T-helper 1 cell treated with Interleukin-12 subunit alpha and Interleukin-12 subunit beta and Interleukin-4 antibody, amounts not matched to agents 30 μg/mL and 1 μg/mL, for 36 hours (primary cell): ENCODE measurements at regions not wholly inside any gene's neighbourhood (a gene's known extent, or its start where the extent isn't known, plus 50 kb on each side); places are given as distances from the start of the nearest gene placed in this dataset.

Experiments
- H3K27ac Mint-ChIP-seq: one replicate; pipeline ENCODE4 v1.8.0; 2021; ENCODE audit warnings: mild to moderate bottlenecking, mixed read lengths
- H3K27me3 Mint-ChIP-seq: one replicate; pipeline ENCODE4 v1.8.0; 2021; ENCODE audit warnings: low read depth, mixed read lengths
- H3K36me3 Mint-ChIP-seq: one replicate; pipeline ENCODE4 v1.8.0; 2021; ENCODE audit warnings: low read depth, mixed read lengths
- H3K4me1 Mint-ChIP-seq: one replicate; pipeline ENCODE4 v1.8.0; 2021; ENCODE audit warnings: low read depth, mixed read lengths
- H3K4me3 Mint-ChIP-seq: one replicate; pipeline ENCODE4 v1.8.0; 2021; ENCODE audit warnings: mild to moderate bottlenecking, moderate library complexity, mixed read lengths
- H3K9me3 Mint-ChIP-seq: one replicate; pipeline ENCODE4 v1.8.0; 2021; ENCODE audit warnings: mixed read lengths

- H3K9me3 Mint-ChIP-seq, result peaks cover 69% of the 10 kb centered on the region
- no peaks in the 10 kb centered on the region for H3K27me3 Mint-ChIP-seq
- H3K4me1 Mint-ChIP-seq, result no peaks in the 10 kb centered on the region
- no peak overlapping the region for H3K27ac Mint-ChIP-seq
- H3K4me3 Mint-ChIP-seq, result no peak overlapping the region
- peaks cover 7% of the 10 kb centered on the region for H3K36me3 Mint-ChIP-seq
Observed at GRCh38 chr7:57370066-57370738, 79.8 kb upstream of the ZNF716 start.

DNA sequence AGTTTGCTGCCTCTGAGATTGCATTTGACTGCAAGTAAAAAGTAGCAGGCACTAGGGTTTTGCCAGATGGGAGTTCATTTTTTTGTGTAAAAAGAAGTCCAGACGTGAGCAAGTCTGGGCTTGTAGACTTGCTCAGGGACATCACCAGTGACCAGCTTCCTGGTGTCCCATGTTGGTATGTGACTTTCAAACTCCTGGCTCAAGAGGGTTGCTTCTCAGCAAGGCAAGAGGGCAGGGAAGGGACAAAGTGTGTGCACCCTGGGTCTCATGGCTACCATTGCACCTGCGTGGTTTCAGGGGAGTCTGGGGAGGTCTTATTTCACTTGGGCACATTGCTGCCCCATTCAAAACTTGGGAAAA, 79.3 kb upstream of the ZNF716 start:
- H3K9me3 Mint-ChIP-seq, result peaks cover 74% of the 10 kb centered on the region
- H3K4me3 Mint-ChIP-seq, result no peak overlapping the region
- H3K4me1 Mint-ChIP-seq, result no peaks in the 10 kb centered on the region
- H3K27ac Mint-ChIP-seq, result no peak overlapping the region
- no peaks in the 10 kb centered on the region for H3K27me3 Mint-ChIP-seq
- peaks cover 7% of the 10 kb centered on the region for H3K36me3 Mint-ChIP-seq

- H3K27ac Mint-ChIP-seq, result no peak overlapping the region
- H3K9me3 Mint-ChIP-seq, result peaks cover 71% of the 10 kb centered on the region
- no peaks in the 10 kb centered on the region for H3K4me1 Mint-ChIP-seq
- H3K4me3 Mint-ChIP-seq, result no peak overlapping the region
- no peaks in the 10 kb centered on the region for H3K27me3 Mint-ChIP-seq
- H3K36me3 Mint-ChIP-seq, result peaks cover 5% of the 10 kb centered on the region
Observed at GRCh38 chr7:57375783-57376182, 74.2 kb upstream of the ZNF716 start.

DNA sequence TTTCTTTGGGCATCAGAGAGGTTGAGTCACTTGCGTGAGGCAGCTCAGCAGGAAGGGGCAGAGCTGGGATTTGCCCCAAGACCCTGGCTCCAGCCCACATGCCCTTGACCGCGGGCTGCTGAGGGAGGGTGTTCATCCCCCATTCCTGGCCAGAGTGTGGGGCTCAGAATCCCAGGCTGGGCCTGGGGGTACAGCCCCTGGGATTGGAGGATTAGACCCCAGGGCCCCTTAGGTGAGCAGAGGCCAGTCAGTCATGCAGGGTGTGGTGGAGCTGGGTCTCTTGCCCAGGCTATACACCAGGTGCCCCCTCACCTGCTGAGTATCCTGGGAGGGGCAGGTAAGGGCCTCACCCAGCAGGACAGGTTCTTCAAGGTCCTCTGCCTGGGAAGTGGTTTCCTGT, 68.4 kb upstream of the ZNF716 start:
- no peaks in the 10 kb centered on the region for H3K4me1 Mint-ChIP-seq
- no peaks in the 10 kb centered on the region for H3K27me3 Mint-ChIP-seq
- peaks cover 52% of the 10 kb centered on the region for H3K9me3 Mint-ChIP-seq
- H3K36me3 Mint-ChIP-seq, result no peaks in the 10 kb centered on the region
- H3K4me3 Mint-ChIP-seq, result no peak overlapping the region
- no peak overlapping the region for H3K27ac Mint-ChIP-seq

- Mint-ChIP-seq H3K27me3 (no peaks in the 10 kb centered on the region), H3K4me1 (no peaks in the 10 kb centered on the region), H3K4me3 (no peak overlapping the region), H3K9me3 (peaks cover 59% of the 10 kb centered on the region), H3K36me3 (no peaks in the 10 kb centered on the region), H3K27ac (no peak overlapping the region)
Observed at GRCh38 chr7:57384380-57384779, 65.6 kb upstream of the ZNF716 start.

GRCh38 chr7:57385668-57386067, 64.3 kb upstream of the ZNF716 start:
- Mint-ChIP-seq H3K4me3 (no peak overlapping the region), H3K4me1 (no peaks in the 10 kb centered on the region), H3K36me3 (no peaks in the 10 kb centered on the region), H3K9me3 (peaks cover 66% of the 10 kb centered on the region), H3K27ac (no peak overlapping the region), H3K27me3 (no peaks in the 10 kb centered on the region)

DNA sequence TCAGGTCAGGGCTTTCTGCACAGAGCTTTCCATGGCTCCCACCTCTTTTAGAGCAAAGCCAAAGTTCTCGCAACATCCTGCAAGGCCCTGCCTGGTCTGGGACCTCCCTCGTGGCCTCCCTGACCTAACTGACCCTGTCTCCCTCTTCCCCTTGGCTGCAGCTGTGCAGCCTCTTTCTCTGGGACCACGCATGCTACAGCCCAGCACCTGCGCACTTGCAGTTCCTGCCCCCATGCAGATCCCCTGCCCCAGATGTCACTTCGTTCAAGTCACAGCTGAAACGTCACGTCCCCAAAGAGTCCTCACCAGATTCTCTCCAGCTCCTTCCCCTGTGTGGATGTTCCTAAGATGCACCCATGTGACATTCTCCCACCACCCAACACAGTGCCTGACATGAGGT, 61.2 kb upstream of the ZNF716 start:
- peaks cover 56% of the 10 kb centered on the region for H3K9me3 Mint-ChIP-seq
- no peaks in the 10 kb centered on the region for H3K36me3 Mint-ChIP-seq
- H3K27me3 Mint-ChIP-seq, result no peaks in the 10 kb centered on the region
- H3K4me1 Mint-ChIP-seq, result no peaks in the 10 kb centered on the region
- no peak overlapping the region for H3K4me3 Mint-ChIP-seq
- H3K27ac Mint-ChIP-seq, result no peak overlapping the region

GRCh38 chr7:57398548-57398947, 51.4 kb upstream of the ZNF716 start:
- H3K4me1 Mint-ChIP-seq, result no peaks in the 10 kb centered on the region
- no peak overlapping the region for H3K27ac Mint-ChIP-seq
- H3K9me3 Mint-ChIP-seq, result peaks cover 41% of the 10 kb centered on the region
- no peaks in the 10 kb centered on the region for H3K36me3 Mint-ChIP-seq
- H3K4me3 Mint-ChIP-seq, result no peak overlapping the region
- no peaks in the 10 kb centered on the region for H3K27me3 Mint-ChIP-seq

- no peaks in the 10 kb centered on the region for H3K36me3 Mint-ChIP-seq
- H3K4me3 Mint-ChIP-seq, result no peak overlapping the region
- H3K27me3 Mint-ChIP-seq, result no peaks in the 10 kb centered on the region
- H3K27ac Mint-ChIP-seq, result no peak overlapping the region
- H3K9me3 Mint-ChIP-seq, result peaks cover 42% of the 10 kb centered on the region
- H3K4me1 Mint-ChIP-seq, result no peaks in the 10 kb centered on the region
Observed at GRCh38 chr7:57399251-57399940, 50.6 kb upstream of the ZNF716 start.

DNA sequence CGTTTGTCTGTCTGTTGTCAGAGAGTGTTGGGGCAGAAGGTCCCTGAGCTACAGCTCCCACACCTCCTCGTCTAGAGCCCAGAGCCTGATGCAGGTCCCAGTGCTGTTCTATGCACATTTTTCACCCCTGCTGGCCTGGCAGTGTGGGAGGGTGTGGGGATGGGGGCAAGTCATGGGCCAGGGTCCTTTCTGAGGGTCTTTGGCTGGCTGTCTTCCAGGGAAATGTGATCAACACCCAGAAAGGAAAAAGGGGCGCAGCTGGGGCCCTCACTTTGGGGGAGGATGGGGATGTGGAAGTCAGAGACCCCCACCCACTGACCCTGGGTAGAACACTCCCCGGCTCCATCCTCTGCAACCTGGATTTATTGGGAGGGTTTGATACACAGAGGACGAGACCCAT, 50.0 kb upstream of the ZNF716 start:
- H3K36me3 Mint-ChIP-seq, result no peaks in the 10 kb centered on the region
- H3K27ac Mint-ChIP-seq, result no peak overlapping the region
- peaks cover 39% of the 10 kb centered on the region for H3K9me3 Mint-ChIP-seq
- no peak overlapping the region for H3K4me3 Mint-ChIP-seq
- H3K4me1 Mint-ChIP-seq, result no peaks in the 10 kb centered on the region
- no peaks in the 10 kb centered on the region for H3K27me3 Mint-ChIP-seq
